ENCODE measurements at regions not wholly inside any gene's neighbourhood (a gene's known extent, or its start where the extent isn't known, plus 50 kb on each side); places are given as distances from the start of the nearest gene placed in this dataset.
"Not testable (repeated sequence)": the region's sequence is repeated elsewhere in the genome, so short reads cannot be mapped to it uniquely, and the experiment has no call there.

DNA sequence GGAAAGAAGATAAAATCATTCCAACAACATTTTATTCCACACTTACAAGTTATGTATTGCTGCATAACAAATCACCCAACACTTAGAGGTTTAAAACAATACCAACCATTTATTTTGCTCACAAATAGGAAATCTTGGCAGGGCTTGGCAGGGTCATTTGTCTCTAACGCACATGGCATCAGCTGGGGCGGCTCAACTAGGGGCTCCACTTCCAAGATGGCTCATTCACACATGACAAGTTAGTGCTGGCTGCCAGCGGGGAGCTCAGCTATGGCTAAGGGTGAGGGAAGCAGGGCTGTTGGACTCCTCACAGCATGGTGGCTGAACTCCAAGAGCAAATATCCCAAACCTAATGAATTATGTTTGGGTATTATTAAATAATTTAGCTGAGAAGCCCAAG is 377.0 kb downstream of the ZNF674 start:
- POLR2A ChIA-PET = no interaction called here
- no peak for ATAC-seq

GRCh38 chrX:46165866-46166265 is 379.4 kb downstream of the ZNF674 start:
- WGBS (ENCODE audit: missing lambda C conversion rate) = 91% methylated on average over 3 of the region's 3 CpGs

More for the DNA sequence above, 377.0 kb downstream of the ZNF674 start:
- TF ChIP-seq KDM1A (IDR thresholded peaks at IDR 0.05; ENCODE audit: low read depth) (no peak), HMGXB4 (CRISPR knock-in tag; IDR thresholded peaks at IDR 0.05; ENCODE audit: borderline replicate concordance) (no peak), RARB (CRISPR knock-in tag; IDR thresholded peaks at IDR 0.05) (no peak)
- TF ChIP-seq, protein P1, sequence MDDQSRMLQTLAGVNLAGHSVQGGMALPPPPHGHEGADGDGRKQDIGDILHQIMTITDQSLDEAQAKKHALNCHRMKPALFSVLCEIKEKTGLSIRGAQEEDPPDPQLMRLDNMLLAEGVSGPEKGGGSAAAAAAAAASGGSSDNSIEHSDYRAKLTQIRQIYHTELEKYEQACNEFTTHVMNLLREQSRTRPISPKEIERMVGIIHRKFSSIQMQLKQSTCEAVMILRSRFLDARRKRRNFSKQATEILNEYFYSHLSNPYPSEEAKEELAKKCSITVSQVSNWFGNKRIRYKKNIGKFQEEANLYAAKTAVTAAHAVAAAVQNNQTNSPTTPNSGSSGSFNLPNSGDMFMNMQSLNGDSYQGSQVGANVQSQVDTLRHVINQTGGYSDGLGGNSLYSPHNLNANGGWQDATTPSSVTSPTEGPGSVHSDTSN (IDR thresholded peaks at IDR 0.05) = no peak
- FAIRE-seq (no peak), DNase-seq (ENCODE audit: low read depth in 1 of 2, low spot score in 1 of 2) (no peak)
- CTCF ChIA-PET = interaction anchor here (1.2 kb wide), 1 partner anchor 24 kb away, joined by 3 read pairs; no protein-coding TSS in a partner anchor
- Histone ChIP-seq H3K4me3 (no peak overlapping the region), H3K27ac (no peak overlapping the region), H3K4me2 (no peak overlapping the region), H3K4me1 (peaks cover 6% of the 10 kb centered on the region; the same call in 2 of the 3 replicates), H3K9me3 (no peaks in the 10 kb centered on the region)
- 94% methylated on average over 3 of the region's 3 CpGs for WGBS (ENCODE audit: missing lambda C conversion rate)

DNA sequence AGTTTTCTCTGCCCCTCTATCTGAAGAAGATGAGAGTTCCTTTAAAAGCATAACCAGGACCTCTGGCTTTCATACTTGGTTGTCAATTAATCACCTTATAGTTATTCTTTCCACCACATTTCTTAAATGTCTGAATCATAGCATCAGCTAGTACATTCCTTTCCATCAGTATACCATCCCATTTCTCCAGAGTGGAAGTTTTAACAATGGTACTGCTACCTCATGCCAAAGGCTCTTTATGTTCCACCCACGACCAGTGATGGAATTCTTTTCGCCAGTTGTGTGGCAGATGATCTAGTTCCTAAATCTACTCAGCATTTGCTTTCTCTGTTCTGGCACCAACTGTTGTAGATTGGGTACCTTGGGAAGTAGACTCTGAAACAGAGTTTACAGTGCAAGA is 379.8 kb downstream of the ZNF674 start:
- H3K4me3 ChIP-seq = no peak overlapping the region
- ChIA-PET CTCF (no interaction called here), POLR2A (no interaction called here)
- no peaks in the 10 kb centered on the region for H3K9me3 ChIP-seq
- no peak overlapping the region for H3K4me2 ChIP-seq
- FAIRE-seq = peak; percentile 18
- 54% methylated on average over 2 of the region's 2 CpGs for whole genome bisulfite sequencing (ENCODE audit: missing lambda C conversion rate)
- H3K27ac ChIP-seq = no peak overlapping the region
- TF ChIP-seq ZFP36 (IDR thresholded peaks at IDR 0.05; ENCODE audit: borderline replicate concordance, partially characterized antibody) = no peak
- TF ChIP-seq, protein P2, sequence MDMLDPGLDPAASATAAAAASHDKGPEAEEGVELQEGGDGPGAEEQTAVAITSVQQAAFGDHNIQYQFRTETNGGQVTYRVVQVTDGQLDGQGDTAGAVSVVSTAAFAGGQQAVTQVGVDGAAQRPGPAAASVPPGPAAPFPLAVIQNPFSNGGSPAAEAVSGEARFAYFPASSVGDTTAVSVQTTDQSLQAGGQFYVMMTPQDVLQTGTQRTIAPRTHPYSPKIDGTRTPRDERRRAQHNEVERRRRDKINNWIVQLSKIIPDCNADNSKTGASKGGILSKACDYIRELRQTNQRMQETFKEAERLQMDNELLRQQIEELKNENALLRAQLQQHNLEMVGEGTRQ (IDR thresholded peaks at IDR 0.05) = no peak
- H3K4me1 ChIP-seq = peaks cover 6% of the 10 kb centered on the region; the same call in 2 of the 3 replicates
- no peak for ATAC-seq
- DNase-seq (ENCODE audit: low read depth in 1 of 2, low spot score in 1 of 2) = no peak

More at GRCh38 chrX:46165866-46166265, 379.4 kb downstream of the ZNF674 start:
- H3K9me3 ChIP-seq = no peaks in the 10 kb centered on the region
- no peak for FAIRE-seq
- H3K4me1 ChIP-seq = peaks cover 6% of the 10 kb centered on the region; the same call in 2 of the 3 replicates
- H3K4me3 ChIP-seq = no peak overlapping the region
- H3K4me2 ChIP-seq = no peak overlapping the region
- DNase-seq (ENCODE audit: low read depth in 1 of 2, low spot score in 1 of 2) = no peak
- no peak for ATAC-seq
- H3K27ac ChIP-seq = 0 out of 6 replicates have a peak overlapping the region, but pooled peaks of 1 of the 2 experiments have one; percentile 18
- ChIA-PET POLR2A (no interaction called here), CTCF (no interaction called here)
- no peak for TF ChIP-seq HMGXB4 (CRISPR knock-in tag; IDR thresholded peaks at IDR 0.05; ENCODE audit: borderline replicate concordance)
- no peak for TF ChIP-seq HDAC2 (IDR thresholded peaks at IDR 0.05)
- TF ChIP-seq BHLHE40 (IDR thresholded peaks at IDR 0.05; ENCODE audit: low read depth, low read length) = no peak
- TF ChIP-seq CTCF (IDR thresholded peaks at IDR 0.05) = no peak

DNA sequence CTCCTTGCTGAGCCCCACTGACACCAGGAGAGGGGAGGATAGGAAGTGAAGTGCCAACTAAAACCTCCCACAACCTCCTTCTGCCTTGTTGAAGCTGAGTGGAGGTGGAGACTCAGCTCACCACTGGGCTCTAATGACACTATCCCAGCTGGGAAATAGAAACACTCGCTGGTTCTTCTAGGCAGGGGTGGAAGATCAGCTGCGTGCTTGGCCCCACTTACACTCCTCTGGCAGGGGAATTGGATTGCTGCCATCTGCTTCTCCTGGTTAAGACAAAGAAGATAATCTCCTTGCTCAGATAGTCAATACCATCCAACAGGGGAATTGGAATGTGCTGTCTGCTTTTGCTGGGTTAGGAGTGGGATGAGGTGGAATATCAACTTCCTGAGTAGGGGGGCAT is 392.5 kb downstream of the ZNF674 start:
- no peak for FAIRE-seq
- Histone ChIP-seq H3K27ac (no peak overlapping the region), H3K4me1 (no peaks in the 10 kb centered on the region), H3K9me3 (0 out of 3 replicates have a peak, but pooled peaks cover 2% of the 10 kb centered on the region), H3K4me3 (no peak overlapping the region), H3K4me2 (no peak overlapping the region)
- no peak for ATAC-seq
- CTCF ChIA-PET = no interaction called here
- 60% methylated on average over 2 of the region's 2 CpGs for WGBS (ENCODE audit: missing lambda C conversion rate)
- DNase-seq (ENCODE audit: low read depth in 1 of 2, low spot score in 1 of 2) = no peak
- POLR2A ChIA-PET = no interaction called here
- no peak for TF ChIP-seq ESRRA (IDR thresholded peaks at IDR 0.05; ENCODE audit: borderline replicate concordance, low read length)
- TF ChIP-seq POLR2A (IDR thresholded peaks at IDR 0.05; ENCODE audit: low read length) = no peak
- no peak for TF ChIP-seq BCL3 (IDR thresholded peaks at IDR 0.05)
- TF ChIP-seq EP300 (IDR thresholded peaks at IDR 0.05) = no peak
- TF ChIP-seq, protein P3, sequence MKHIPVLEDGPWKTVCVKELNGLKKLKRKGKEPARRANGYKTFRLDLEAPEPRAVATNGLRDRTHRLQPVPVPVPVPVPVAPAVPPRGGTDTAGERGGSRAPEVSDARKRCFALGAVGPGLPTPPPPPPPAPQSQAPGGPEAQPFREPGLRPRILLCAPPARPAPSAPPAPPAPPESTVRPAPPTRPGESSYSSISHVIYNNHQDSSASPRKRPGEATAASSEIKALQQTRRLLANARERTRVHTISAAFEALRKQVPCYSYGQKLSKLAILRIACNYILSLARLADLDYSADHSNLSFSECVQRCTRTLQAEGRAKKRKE (CRISPR knock-in tag; IDR thresholded peaks at IDR 0.05; ENCODE audit: low read depth) = no peak
- TF ChIP-seq HOXB13 (CRISPR knock-in tag; IDR thresholded peaks at IDR 0.05; ENCODE audit: low read depth) = no peak

DNA sequence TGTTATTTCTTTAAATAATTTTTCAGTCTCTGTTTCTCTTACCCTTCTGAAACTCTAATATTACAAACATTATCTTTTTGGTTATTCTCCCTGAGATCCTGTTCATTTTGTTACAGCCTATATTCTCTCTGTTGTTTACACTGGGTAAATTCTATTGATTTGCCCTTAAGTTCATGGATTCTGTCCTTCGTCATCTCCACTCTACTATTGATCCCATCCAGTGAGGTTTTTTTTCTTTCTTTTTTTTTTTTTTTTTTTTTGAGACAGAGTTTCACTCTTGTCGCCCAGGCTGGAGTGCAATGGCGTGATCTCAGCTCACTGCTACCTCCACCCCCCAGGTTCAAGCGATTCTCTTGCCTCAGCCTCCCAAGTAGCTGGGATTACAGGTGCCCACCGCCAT is 393.9 kb downstream of the ZNF674 start:
- H3K9me3 ChIP-seq; H3K4me2 ChIP-seq; ATAC-seq; H3K4me1 ChIP-seq; H3K4me3 ChIP-seq; DNase-seq (ENCODE audit: low read depth in 1 of 2, low spot score in 1 of 2); FAIRE-seq; POLR2A ChIA-PET; H3K27ac ChIP-seq: not testable (repeated sequence)
- CTCF ChIA-PET = interaction anchor here (0.7 kb wide), 1 partner anchor 249 kb away, joined by 3 read pairs; no protein-coding TSS in a partner anchor
- 77% methylated on average over 4 of the region's 5 CpGs for WGBS (ENCODE audit: missing lambda C conversion rate)
